MCF 10A (cell line): ENCODE measurements at regions not wholly inside any gene's neighbourhood (a gene's known extent, or its start where the extent isn't known, plus 50 kb on each side); places are given as distances from the start of the nearest gene placed in this dataset.

Source experiments
- BruUV-seq: library from RNA; stranded (reverse); fragments of 400-500 nt; replicated peaks from 2 replicates; lab custom pipeline; 2021; lab: Mats Ljungman, UMichigan
- CTCF ChIA-PET: fragments of 300-600 bp; sonication (Branson Sonifier 250); formaldehyde crosslinking; extraction: SDS; loops from one replicate; lab custom pipeline; 2021; ENCODE audit warnings: antibody characterized with exemption, inconsistent platforms; lab: Yijun Ruan, JAX
- POLR2A ChIA-PET: fragments of 300-600, 350-650 bp; sonication (Branson Sonifier 250); formaldehyde crosslinking; extraction: SDS; loops from one replicate; lab custom pipeline; 2020; ENCODE audit warnings: antibody characterized with exemption, inconsistent platforms; lab: Yijun Ruan, JAX
- DNase-seq: peaks from one replicate; pipeline ENCODE4 v3.0.0-alpha.2; 2018; ENCODE audit not compliant: unreplicated experiment
- H3K27ac Mint-ChIP-seq: one replicate; pipeline ENCODE4 v1.8.0; 2022; ENCODE audit warnings: mild to moderate bottlenecking, low read depth, mixed read lengths; ENCODE audit not compliant: unreplicated experiment
- H3K27me3 Mint-ChIP-seq: one replicate; pipeline ENCODE4 v1.8.0; 2022; ENCODE audit warnings: mixed read lengths; ENCODE audit not compliant: insufficient read depth, unreplicated experiment
- H3K36me3 Mint-ChIP-seq: one replicate; pipeline ENCODE4 v1.8.0; 2022; ENCODE audit warnings: mild to moderate bottlenecking, moderate library complexity, mixed read lengths; ENCODE audit not compliant: insufficient read depth, unreplicated experiment
- H3K4me1 Mint-ChIP-seq: one replicate; pipeline ENCODE4 v1.8.0; 2022; ENCODE audit warnings: mixed read lengths; ENCODE audit not compliant: insufficient read depth, unreplicated experiment
- H3K4me3 Mint-ChIP-seq: one replicate; pipeline ENCODE4 v1.8.0; 2022; ENCODE audit warnings: mild to moderate bottlenecking, moderate library complexity, mixed read lengths; ENCODE audit not compliant: unreplicated experiment
- H3K9me3 Mint-ChIP-seq: one replicate; pipeline ENCODE4 v1.8.0; 2022; ENCODE audit warnings: mixed read lengths; ENCODE audit not compliant: unreplicated experiment
- CTCF ChIP-seq: fragments of 200-600 bp; IDR thresholded peaks from one replicate; pipeline ENCODE4 v1.8.0; 2022; ENCODE audit warnings: antibody characterized with exemption, mild to moderate bottlenecking; ENCODE audit not compliant: unreplicated experiment
- intact Hi-C: fragments of 100-400 bp; cut with micrococcal nuclease; formaldehyde crosslinking; loops from 2 replicates; pipeline ENCODE4 v1.14.1; 2022

- Mint-ChIP-seq H3K27ac (no peak overlapping the region), H3K9me3 (peaks cover 26% of the 10 kb centered on the region), H3K36me3 (no peaks in the 10 kb centered on the region), H3K4me3 (no peak overlapping the region), H3K4me1 (no peaks in the 10 kb centered on the region), H3K27me3 (no peaks in the 10 kb centered on the region)
- POLR2A ChIA-PET: interaction anchor here (0.7 kb wide), 1 partner anchor 1548 kb away, joined by 3 read pairs; no protein-coding TSS in a partner anchor
- DNase-seq: no peak
- BruUV-seq: no TSS peak
- no peak for TF ChIP-seq CTCF
- intact Hi-C loops: no loop called here
- CTCF ChIA-PET: no interaction called here
Measured at GRCh38 chr2:33859176-33859575, 260.1 kb upstream of the FAM98A start.

- Mint-ChIP-seq H3K9me3 (peaks cover 20% of the 10 kb centered on the region), H3K4me3 (no peak overlapping the region), H3K27ac (peak overlapping the region; percentile 89), H3K4me1 (peaks cover 16% of the 10 kb centered on the region), H3K36me3 (no peaks in the 10 kb centered on the region), H3K27me3 (no peaks in the 10 kb centered on the region)
- intact Hi-C loops: no loop called here
- DNase-seq: peak; percentile 51
- ChIA-PET POLR2A (interaction anchor here (0.7 to 1.3 kb wide), 3 partner anchors 25 to 84 kb away, joined by 3 to 4 read pairs (median 3); no protein-coding TSS in a partner anchor), CTCF (no interaction called here)
- no TSS peak for BruUV-seq
- TF ChIP-seq CTCF: no peak
Measured at GRCh38 chr2:33848486-33848885, 249.4 kb upstream of the FAM98A start.

- intact Hi-C loops: no loop called here
- TF ChIP-seq CTCF: no peak
Measured at GRCh38 chr2:33839791-33840190, 240.7 kb upstream of the FAM98A start.

GRCh38 chr2:33836628-33837027 is 237.5 kb upstream of the FAM98A start:
- Mint-ChIP-seq H3K36me3 (no peaks in the 10 kb centered on the region), H3K9me3 (no peaks in the 10 kb centered on the region), H3K27ac (no peak overlapping the region), H3K27me3 (no peaks in the 10 kb centered on the region), H3K4me3 (no peak overlapping the region), H3K4me1 (peaks cover 5% of the 10 kb centered on the region)
- DNase-seq: no peak
- ChIA-PET CTCF (no interaction called here), POLR2A (no interaction called here)
- no TSS peak for BruUV-seq
- no peak for TF ChIP-seq CTCF
- intact Hi-C loops: no loop called here

More at GRCh38 chr2:33839791-33840190, 240.7 kb upstream of the FAM98A start:
- DNase-seq: no peak
- no TSS peak for BruUV-seq
- Mint-ChIP-seq H3K9me3 (no peaks in the 10 kb centered on the region), H3K27ac (no peak overlapping the region), H3K4me3 (no peak overlapping the region), H3K27me3 (no peaks in the 10 kb centered on the region), H3K4me1 (peaks cover 5% of the 10 kb centered on the region), H3K36me3 (no peaks in the 10 kb centered on the region)
- ChIA-PET POLR2A (no interaction called here), CTCF (interaction anchor here (0.7 kb wide), 1 partner anchor 247 kb away, joined by 4 read pairs; no protein-coding TSS in a partner anchor)
